Activated CD8-positive, alpha-beta memory T cell treated with anti-CD3 and anti-CD28 coated beads for 48 hours (primary cell): ENCODE measurements at regions not wholly inside any gene's neighbourhood (a gene's known extent, or its start where the extent isn't known, plus 50 kb on each side); places are given as distances from the start of the nearest gene placed in this dataset.
"Not testable (repeated sequence)": the region's sequence is repeated elsewhere in the genome, so short reads cannot be mapped to it uniquely, and the experiment has no call there.

Experiments
- DNase-seq, 3 experiments: peaks; one replicate each; pipeline ENCODE4 v3.0.0-alpha.2; 2020; ENCODE audit warnings: low read depth in 2 of 3, low spot score in 2 of 3

DNA sequence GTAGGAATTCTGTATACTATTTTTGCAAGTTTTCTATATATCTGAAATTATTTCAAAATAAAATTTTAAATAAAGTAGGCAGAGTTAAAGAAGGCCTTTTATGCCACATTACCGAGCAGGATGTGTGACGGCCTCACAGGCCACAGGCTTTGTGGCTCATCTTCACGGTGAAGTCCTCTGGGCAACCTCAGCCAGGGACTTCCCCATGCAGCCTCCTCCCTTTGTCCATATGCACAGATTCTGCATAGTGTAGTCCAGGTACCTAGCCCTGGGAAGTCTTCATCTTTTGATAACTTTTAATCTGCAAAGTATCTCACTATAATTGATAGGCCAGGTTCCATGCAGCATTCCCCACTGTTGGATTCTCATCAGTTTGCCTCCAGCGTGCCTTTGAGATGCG is 62.8 kb downstream of the ARHGAP11B start:
- not testable (repeated sequence) for DNase-seq

DNA sequence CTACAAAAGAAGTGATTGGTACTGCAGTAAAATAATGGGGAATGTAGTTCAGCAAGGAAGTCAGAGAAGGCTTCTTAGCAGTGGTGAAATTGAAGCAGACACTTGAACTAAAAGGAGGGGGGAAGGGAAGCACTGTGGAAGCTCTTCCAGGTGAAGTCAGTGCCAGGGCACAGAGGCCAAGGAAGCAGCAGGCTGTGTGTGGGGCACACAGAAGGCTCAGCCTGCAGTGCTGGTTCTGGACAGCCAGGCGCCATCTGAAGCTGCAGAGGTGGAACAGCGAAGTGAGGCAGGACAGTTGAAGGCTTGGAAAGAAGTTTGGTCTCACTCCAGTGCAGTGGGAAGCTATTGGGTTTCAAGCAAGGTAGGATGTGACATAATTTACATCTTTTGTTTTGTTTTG is 64.2 kb downstream of the ARHGAP11B start:
- not testable (repeated sequence) for DNase-seq

DNA sequence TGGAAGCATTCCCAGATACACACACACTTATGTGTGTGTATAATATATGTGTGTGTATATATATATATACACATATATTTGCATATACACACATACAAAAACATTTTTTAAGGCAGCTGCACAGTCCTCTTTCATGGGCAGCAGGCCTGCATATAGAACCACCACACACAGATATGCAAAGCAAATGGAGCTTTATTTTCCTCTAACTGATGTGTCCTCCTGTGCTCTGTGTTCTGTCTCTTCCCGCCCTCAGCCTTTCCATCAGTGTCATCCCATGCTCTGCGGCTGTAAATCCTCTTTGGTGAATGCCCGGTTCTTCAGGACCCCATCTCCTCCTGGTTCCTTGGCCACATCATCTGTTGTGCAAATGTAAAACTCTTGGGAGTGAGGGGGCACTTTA is 69.9 kb downstream of the ARHGAP11B start:
- not testable (repeated sequence) for DNase-seq

DNA sequence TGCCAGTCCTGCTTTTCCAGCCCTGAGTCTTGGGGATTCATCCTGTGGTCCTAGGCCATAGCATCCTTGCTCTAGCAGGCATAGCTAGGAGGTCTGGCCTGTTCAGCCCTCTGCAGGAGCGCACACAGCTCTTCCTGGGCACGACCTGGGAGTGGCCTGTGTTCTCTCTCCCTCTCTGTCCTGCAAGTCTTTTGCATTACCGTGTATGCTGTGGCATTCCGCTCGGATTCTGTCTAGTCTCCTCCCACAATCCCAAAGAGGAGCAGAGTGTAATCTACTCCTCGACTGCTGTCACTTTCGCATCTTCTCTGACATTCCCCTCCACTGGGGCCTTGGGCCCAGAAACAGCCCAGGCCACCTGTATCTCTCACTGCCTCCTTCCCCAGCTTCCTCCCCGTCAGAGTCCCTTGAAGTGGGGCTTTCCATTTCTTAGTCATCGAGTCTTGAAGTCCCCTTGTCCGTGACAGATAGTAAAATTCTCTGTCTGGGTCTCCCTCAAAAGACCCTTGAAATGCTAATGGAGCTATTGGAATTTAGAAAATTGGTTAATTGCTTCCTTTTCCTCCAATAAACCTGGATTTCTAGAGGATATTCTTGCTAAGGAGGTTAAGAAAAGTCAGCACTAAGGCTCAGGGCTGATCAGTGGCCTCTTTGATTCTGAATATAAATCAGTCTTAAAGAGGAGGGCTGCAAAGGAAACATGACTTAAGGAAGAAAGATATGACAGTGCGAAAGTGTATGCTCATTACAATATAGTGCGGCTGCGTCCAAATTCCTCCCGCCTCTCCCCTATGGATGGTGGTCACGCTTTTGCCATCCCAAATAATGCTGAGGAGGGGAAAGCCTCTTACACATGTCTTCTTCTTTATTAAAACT is 70.7 kb downstream of the ARHGAP11B start:
- not testable (repeated sequence) for DNase-seq

DNA sequence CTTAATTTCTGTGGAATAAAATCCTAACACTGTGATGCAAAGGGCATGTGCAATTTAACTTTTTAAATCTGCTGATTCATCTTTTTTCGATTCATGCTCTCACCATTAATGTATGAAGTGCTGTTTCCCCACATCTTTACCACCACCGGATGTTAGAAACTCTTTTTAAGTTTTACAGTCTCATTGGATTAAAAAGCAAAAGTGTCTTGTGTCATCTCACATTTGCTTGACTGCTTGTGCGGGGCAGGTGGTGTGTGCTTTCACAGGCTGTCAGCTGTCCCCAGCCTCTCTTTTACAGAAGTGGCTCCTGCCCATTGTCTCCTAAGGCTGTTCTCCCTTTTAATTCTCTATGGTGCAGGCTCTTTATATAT is 71.4 kb downstream of the ARHGAP11B start:
- not testable (repeated sequence) for DNase-seq

DNA sequence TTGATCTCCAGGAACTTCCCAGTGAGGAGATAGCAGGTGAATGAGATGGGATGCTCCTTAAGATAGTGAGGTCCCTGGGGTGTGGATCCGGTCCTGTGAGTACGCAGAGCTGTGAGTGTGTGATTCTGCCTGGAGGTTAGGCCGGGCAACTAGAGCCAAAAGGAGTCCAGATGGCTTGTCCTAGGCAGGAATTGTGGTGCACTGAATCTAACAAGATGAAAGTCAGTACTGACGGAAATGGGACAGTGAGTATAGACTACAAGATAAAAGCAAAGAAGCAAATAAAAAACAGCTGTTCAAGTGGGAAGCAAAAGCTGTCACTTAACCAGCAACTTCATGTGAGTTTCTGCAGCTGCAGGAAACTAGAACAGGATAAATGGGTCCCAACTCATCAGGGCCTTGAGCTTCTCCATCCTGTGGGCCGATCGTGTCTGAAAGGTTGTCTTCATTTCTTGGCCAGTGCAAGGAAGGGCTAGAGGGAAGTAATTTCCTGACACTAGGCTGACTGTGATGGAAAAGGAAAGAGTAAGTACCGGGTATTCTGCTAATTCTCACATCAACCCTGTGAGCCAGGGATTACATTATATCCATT is 74.2 kb downstream of the ARHGAP11B start:
- not testable (repeated sequence) for DNase-seq

DNA sequence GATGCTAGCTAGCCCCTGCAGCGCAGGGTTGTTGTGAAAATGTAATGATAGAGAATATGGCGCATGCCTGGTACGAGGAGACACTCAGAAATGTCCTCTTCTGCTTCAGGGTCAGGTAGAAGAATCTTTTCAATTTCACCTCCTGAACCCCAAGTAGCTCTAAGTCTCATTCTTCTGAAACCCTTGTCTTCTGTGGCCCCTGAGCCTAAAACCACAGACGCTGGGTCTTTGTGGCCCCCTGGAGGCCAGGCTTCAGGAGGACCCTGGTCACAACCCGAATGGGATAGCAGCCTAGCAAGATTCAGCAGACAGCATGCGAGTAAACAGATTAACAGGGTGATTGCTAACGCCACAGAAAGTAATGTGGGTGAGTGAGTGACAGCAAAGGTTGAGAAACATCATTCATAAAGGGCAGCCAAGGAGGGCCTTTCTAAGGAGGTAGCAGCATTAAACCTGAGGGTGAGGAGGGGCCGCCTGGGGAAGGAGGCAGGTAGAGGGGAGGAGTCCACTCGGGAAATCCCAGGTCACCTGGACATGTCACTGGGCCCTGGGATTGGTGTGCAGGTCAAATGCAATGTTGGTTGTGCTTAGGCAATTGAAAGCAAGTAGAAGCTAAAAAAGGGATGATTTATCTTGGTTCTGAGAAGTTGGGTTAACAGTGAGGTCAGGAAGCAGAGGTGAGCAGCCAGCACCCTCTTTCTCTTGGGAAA is 82.2 kb downstream of the ARHGAP11B start:
- not testable (repeated sequence) for DNase-seq

DNA sequence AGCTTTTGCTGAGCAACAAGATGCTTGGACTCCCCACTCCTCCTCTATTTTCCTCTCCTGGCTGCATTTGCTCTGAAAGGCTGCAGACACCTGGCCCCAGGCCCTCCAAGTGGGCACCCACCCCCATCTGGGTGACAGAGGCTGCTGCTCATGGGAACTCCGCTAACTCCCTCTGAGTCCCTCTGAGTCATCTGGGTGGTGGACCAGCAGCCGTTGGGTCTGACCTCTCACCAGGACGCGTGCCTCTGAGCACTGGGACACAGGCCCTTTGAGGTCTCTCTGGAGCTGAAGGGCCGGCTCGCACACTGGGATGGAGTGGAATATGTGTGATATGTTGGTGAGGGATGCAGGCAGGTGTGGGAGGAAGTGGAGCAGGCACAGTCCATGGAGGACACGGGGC is 82.9 kb downstream of the ARHGAP11B start:
- not testable (repeated sequence) for DNase-seq

DNA sequence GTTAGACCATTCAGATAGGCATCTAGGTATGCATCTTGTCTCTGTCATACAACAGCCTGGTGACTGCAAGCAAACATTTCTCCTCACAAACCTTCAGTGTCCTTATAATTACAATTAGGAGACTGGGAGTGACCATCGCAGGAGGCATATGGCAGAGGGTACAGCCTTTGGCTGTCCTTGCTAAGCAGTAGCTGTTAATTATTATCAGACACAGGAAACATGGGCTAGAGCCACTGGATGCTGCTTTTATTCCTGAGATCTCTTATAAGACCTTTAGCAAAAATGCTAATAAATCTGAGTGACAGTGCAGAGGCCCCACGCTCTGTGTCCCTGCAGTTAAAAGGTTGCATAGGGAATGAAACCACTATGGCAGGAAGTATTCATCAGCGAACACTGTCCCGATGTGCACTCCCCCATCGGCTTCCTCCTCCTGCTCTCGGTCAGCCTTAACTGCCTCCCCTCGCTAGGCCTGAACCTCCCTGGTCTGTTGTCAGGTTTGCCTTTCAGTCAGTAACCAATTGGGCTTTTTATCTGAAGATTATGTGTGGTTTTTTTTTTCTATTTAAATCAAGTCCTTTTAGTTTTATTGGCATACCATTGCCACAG is 92.2 kb downstream of the ARHGAP11B start:
- DNase-seq, result not testable (repeated sequence)

DNA sequence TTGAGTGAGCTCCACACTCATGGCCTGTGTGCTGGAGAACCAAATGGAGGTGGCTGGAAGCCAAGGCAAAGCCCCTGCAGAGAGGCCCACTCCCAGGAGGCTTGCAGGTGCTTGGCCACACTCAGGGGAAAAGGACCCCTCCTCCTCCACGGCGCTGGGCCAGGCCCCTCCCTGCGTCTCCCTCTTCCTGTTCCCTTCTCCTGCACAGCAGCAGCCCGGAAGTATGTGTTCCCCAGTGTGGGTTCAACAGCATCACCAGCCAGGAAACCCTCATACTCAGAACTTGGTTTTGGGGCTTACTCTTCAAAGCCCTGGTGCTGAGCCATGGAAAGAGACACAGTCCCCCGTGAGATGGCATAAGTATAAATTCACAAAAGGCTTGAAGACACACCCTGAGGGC is 93.4 kb downstream of the ARHGAP11B start:
- DNase-seq, result not testable (repeated sequence)

DNA sequence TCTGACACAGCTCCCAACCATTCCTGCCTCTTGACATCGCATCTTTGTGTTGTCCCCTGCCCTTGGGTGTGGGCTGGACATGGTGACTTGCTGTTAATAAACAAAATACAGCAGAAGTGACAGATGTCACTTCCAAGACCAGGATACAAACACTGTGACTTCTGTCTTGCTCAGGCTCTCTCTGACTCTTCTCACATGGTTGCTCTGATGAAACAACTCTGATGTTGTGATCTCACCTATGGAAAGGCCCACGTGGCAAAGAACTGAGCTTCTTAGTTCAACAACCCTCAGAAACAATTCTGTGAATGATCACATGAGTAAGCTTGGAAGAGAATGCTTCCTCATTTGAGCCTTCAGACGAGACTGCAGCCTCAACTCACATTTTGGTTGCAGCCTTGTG is 94.9 kb downstream of the ARHGAP11B start:
- DNase-seq, result not testable (repeated sequence)

DNA sequence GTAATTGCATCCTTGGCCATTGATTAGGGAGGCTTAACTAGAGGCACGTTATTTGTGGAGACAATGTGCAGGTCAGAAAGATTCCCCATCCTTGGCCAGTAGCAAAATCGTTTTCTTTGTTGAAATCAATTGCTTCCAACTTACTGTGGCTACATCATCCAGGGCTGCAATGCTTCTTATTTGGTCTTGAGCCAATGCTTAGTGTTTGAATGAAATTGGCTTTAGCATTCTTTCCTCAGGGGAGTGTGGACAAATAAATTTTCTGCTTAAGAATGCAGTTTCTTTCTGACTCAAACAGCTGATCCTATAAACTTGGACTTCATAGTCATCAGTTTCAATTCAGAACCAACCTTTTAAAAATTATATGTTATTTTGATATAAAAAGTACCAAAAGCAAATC is 95.6 kb downstream of the ARHGAP11B start:
- DNase-seq, result not testable (repeated sequence)

DNA sequence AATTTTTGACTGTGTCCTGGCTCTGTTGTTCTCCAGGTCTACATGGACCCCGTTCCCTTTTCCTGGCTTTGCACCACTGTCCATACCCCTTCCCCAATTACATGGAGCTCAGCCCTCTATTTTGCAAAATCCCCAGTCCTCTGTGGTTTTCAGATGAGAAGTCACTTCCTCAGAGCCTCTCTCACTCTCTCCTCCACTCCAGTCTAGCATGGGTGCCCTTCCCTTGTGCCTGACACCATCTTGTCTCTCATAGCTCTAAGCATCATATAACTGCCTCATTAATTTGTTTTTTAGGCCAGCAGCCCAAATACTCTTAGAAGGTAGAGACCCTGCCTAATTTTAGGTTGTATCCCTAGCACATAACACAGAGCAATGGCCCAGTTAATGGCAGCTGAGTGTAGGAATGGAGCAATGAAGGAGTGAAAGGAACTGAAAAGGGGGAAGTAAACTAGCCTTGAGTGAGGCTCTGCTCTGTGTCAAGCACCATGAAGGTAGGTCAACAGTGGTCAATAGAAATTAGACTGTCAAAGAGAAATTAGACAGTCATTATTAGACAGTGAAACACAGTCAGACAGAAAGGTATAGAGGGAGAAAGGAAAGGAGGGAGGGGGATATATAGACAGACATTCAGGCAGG is 97.7 kb downstream of the ARHGAP11B start:
- not testable (repeated sequence) for DNase-seq

DNA sequence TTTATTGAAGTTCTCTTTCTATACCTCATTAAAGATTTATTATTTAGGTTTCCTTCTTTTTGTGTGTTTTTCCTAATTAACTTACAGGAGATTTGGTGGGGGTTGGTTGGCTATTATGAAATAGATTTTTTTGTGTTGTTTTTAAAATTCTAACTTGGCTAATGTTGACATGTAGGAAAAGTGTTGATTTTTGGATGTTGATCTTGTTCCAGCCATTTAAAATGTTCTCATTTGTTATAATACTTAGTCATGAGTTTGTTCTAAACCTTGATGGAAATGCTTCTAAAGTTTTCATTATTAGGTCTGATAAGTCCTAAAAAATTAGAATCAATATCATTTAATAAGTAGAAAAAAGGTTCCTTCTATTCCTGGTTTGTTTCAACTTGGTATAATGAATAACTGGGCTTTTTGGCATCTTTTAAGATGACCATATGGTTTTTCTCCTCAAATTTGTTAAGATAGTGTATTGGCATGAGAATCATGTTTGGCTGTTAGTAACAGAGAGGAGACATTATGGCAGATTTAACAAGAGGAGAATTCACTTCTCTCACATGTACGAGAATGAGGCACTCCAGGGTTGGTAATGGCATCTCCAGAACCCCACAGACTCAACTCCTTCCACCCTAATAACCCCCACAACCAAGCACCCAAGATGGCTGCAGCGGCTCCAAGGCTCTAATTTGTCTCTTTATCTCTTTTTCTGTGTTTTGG is 104.1 kb downstream of the ARHGAP11B start:
- not testable (repeated sequence) for DNase-seq

DNA sequence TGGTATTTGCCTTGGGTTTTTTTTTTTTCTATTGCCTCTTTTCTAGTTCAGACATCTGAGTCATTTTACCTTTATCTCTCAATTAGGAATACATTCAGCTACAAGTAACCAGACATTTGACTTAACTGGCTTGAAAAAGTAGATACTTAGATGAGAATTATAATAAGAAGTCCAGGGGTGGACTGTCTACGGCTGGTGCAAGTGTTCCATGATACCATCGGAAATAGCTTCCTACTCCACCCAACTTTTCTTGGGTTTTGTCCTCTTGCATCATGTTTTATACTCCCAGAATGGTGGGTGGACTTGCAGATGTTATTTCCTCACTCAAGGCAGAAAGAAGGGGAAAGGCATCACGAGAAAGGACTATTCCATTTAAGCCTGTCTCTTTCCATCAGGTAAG is 104.7 kb downstream of the ARHGAP11B start:
- DNase-seq, result not testable (repeated sequence)

DNA sequence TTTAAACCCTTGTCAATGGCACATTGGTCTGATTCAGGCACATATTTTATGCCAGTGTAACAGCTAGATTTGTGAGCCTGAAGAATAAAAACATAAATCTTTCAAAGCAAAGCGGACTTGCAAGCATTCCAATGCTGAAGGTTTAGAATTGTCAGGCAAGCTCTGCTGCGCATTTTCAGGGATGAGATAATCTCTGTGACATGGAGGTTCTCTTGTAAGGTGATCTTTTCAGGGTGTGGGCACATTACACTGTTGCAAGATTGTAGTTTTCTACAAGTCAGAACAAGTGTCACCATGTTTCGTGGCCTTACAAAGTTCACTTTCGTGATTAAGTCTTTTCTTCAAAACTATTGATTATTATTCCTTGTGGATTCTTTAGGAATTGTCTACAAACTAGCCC is 106.2 kb downstream of the ARHGAP11B start:
- not testable (repeated sequence) for DNase-seq

DNA sequence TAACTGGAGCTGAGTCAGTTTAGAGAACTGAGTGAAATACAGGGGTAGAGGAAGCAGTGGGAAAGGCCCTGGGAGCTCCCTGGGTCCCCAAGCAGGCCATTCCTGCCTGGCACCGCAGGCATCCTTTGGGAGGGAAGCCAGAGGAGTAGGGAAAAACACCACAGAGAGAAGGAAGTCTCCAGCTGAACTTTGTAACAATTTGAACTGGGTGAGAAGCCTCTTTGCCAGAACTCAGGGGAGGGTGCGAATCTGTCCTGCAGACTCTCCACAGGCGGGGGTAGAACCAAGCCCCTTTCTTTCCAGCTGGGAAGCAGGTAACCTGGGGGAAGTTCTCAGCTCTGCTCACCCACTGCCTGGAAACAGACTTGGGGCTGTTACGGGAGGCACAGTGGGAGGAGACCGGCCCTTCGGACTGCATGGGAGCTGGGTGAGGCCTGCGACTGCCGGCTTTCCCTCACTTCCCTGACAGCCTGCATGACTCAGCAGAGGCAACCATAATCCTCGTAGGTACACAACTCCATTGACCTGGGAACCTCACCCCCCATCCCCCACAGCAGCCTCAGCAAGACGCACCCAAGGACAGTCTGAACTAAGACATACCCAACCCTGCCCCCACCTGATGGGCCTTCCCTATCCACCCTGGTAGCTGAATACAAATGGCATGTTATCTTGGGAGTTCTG is 110.1 kb downstream of the ARHGAP11B start:
- not testable (repeated sequence) for DNase-seq

DNA sequence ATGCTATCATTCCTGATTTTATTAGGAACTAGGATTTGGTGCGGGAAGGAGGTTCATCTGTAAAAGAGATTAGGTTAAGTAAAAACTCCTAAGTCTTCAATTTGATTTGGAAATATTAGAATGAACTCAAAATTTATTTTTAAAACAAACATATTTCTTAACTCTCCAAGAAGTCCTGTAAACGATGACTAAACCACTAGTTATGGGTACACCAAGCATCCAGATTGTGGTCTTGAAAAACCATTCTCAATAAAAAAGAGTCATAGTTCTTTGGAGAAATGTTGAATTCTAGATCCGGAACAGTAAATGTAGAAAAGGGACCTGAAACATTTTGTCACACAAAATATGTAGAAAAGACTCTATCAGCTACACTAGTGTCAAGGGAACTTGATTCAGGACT is 116.9 kb downstream of the ARHGAP11B start:
- not testable (repeated sequence) for DNase-seq

DNA sequence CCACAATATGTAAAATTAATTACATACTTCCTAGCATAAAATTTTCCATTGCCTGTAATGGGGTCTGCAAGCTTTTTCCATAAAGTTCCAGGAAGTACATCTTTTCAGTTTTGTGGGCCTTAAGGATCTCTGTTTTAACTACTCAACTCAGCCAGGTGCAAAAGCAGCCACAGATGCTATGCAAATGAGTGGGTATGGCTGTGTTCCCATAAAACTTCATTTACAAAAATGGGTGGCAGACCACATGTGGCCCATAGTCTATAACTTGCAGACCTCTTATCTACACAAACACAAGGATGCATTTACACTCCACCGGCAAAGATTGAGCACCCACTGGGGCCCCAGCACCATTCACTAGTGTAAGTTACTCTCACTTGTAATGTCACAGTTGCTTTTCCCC is 123.1 kb downstream of the ARHGAP11B start:
- not testable (repeated sequence) for DNase-seq
